HCT116 (cell line): ENCODE measurements at regions not wholly inside any gene's neighbourhood (a gene's known extent, or its start where the extent isn't known, plus 50 kb on each side); places are given as distances from the start of the nearest gene placed in this dataset.

Source experiments
- ATAC-seq: fragments of 200-7000 bp; cut with Tn5 transposase; 2 replicates; pipeline ENCODE4 v1.9.1; 2020; ENCODE audit warnings: mild to moderate bottlenecking, moderate library complexity
- BruUV-seq: library from RNA; stranded (reverse); fragments of 400-500 nt; replicated peaks from 2 replicates; lab custom pipeline; 2021; lab: Mats Ljungman, UMichigan
- CTCF ChIA-PET: fragments of 300-600 bp; sonication (Branson Sonifier 250); formaldehyde crosslinking; loops from one replicate; lab custom pipeline; 2021; ENCODE audit warnings: antibody characterized with exemption; lab: Charles Lee
- POLR2A ChIA-PET: fragments of 300-600, 350-600 bp; sonication (Branson Sonifier 250); formaldehyde crosslinking; loops from one replicate; lab custom pipeline; 2021; ENCODE audit warnings: antibody characterized with exemption; lab: Charles Lee
- RAD21 ChIA-PET, 2 experiments: fragments of 300-600 bp; sonication (Branson Sonifier 250); formaldehyde crosslinking; loops; one replicate each; lab custom pipeline; 2023; ENCODE audit warnings: low total read pairs in 2 of 2; ENCODE audit not compliant: uncharacterized antibody in 2 of 2, unreplicated experiment in 2 of 2, low non-redundant PET in 1 of 2; lab: Charles Lee
- DNase-seq: peaks from one replicate; pipeline ENCODE4 v3.0.0-alpha.2; 2010; ENCODE audit warnings: low read depth, low spot score
- H2AFZ ChIP-seq: fragments of 200-600 bp; shearing (Covaris generic), sonication (generic); 2 replicates; pipeline ENCODE4 v1.6.1; 2017; ENCODE audit warnings: low read depth, mixed run types, mixed read lengths, antibody characterized with exemption, low read length; ENCODE audit not compliant: poor library complexity, severe bottlenecking
- H3K27ac ChIP-seq: 2 replicates; pipeline ENCODE4 v1.5.1; 2012; ENCODE audit warnings: low read depth, low read length
- H3K27me3 ChIP-seq: fragments of 200-600 bp; sonication (generic); 2 replicates; pipeline ENCODE4 v1.6.1; 2016; ENCODE audit warnings: mixed run types, low read length, mixed read lengths; ENCODE audit not compliant: insufficient read depth
- H3K36me3 ChIP-seq, 2 experiments: fragments of 200-500 bp in 1 of 2; fragments of 200-600 bp in 1 of 2; sonication (Bioruptor generic) in 1 of 2; sonication (generic) in 1 of 2; 2 replicates each; pipeline versions ENCODE4 v1.5.1 to v1.6.1; 2014 to 2016; ENCODE audit warnings: low read length in 2 of 2, inconsistent platforms in 1 of 2, mixed read lengths in 1 of 2, mixed run types in 1 of 2; ENCODE audit not compliant: insufficient read depth in 2 of 2, control insufficient read depth in 1 of 2
- H3K4me1 ChIP-seq, 2 experiments: fragments of 200-600 bp in 1 of 2; sonication (generic) in 1 of 2; 2 replicates each; pipeline versions ENCODE4 v1.5.1 to v1.6.1; 2012 to 2017; ENCODE audit warnings: low read length in 2 of 2, inconsistent platforms in 1 of 2, mild to moderate bottlenecking in 1 of 2, mixed read lengths in 1 of 2, mixed run types in 1 of 2, moderate library complexity in 1 of 2; ENCODE audit not compliant: insufficient read depth in 2 of 2, control insufficient read depth in 1 of 2
- H3K4me2 ChIP-seq: fragments of 200-600 bp; sonication (generic); 2 replicates; pipeline ENCODE4 v1.6.1; 2017; ENCODE audit warnings: mixed run types, low read length, mixed read lengths
- H3K4me3 ChIP-seq, 2 experiments: fragments of 200-600 bp in 1 of 2; sonication (generic) in 1 of 2; replicated peaks in 1 of 2; 2 replicates each; pipeline ENCODE4 v1.5.1; 2011 to 2016; ENCODE audit warnings: low read length in 2 of 2, control low read depth in 1 of 2, low read depth in 1 of 2, mild to moderate bottlenecking in 1 of 2, mixed read lengths in 1 of 2, mixed run types in 1 of 2
- H3K79me2 ChIP-seq: fragments of 200-600 bp; sonication (generic); 2 replicates; pipeline ENCODE4 v1.6.1; 2017; ENCODE audit warnings: mild to moderate bottlenecking, mixed run types, low read length, moderate library complexity, mixed read lengths; ENCODE audit not compliant: insufficient read depth
- H3K9ac ChIP-seq: fragments of 200-600 bp; sonication (generic); 2 replicates; pipeline ENCODE4 v1.6.1; 2016; ENCODE audit warnings: low read length, mixed read lengths
- H3K9me2 ChIP-seq: fragments of 200-600 bp; sonication (generic), shearing (Covaris generic); 2 replicates; pipeline ENCODE4 v1.6.1; 2017; ENCODE audit warnings: mixed run types, mild to moderate bottlenecking, moderate library complexity; ENCODE audit not compliant: insufficient read depth
- H3K9me3 ChIP-seq, 2 experiments: fragments of 200-500 bp in 1 of 2; fragments of 200-600 bp in 1 of 2; sonication (Bioruptor generic) in 1 of 2; sonication (generic) in 1 of 2; 2 replicates each; pipeline ENCODE4 v1.6.1; 2014 to 2017; ENCODE audit warnings: low read length in 2 of 2, mixed read lengths in 2 of 2, inconsistent platforms in 1 of 2, low read depth in 1 of 2, mild to moderate bottlenecking in 1 of 2, mixed run types in 1 of 2, moderate library complexity in 1 of 2; ENCODE audit not compliant: control insufficient read depth in 1 of 2, insufficient read depth in 1 of 2
- H4K20me1 ChIP-seq: fragments of 200-600 bp; sonication (generic), shearing (Covaris generic); 2 replicates; pipeline ENCODE4 v1.6.1; 2017; ENCODE audit warnings: mixed run types, mild to moderate bottlenecking, moderate library complexity; ENCODE audit not compliant: insufficient read depth
- CBX3 ChIP-seq: IDR thresholded peaks from 2 replicates; pipeline ENCODE4 v1.6.1; 2012; ENCODE audit warnings: low read depth
- CEBPB ChIP-seq: IDR thresholded peaks from 2 replicates; pipeline ENCODE4 v1.6.1; 2012; ENCODE audit warnings: low read depth
- CTCF ChIP-seq, 3 experiments: fragments of 200-600 bp in 1 of 3; sonication (generic) in 1 of 3; IDR thresholded peaks in 2 of 3; conservative IDR thresholded peaks in 1 of 3; 2 replicates each; pipeline ENCODE4 v1.5.1; 2012 to 2017; ENCODE audit warnings: low read depth in 2 of 3, low read length in 2 of 3, antibody characterized with exemption in 1 of 3, borderline replicate concordance in 1 of 3, control low read depth in 1 of 3, mild to moderate bottlenecking in 1 of 3, mixed read lengths in 1 of 3, mixed run types in 1 of 3, moderate library complexity in 1 of 3; ENCODE audit not compliant: insufficient read depth in 1 of 3
- EGR1 ChIP-seq: IDR thresholded peaks from 2 replicates; pipeline ENCODE4 v1.6.1; 2012; ENCODE audit warnings: low read depth
- ELF1 ChIP-seq: IDR thresholded peaks from 2 replicates; pipeline ENCODE4 v1.6.1; 2012; ENCODE audit warnings: low read depth, borderline replicate concordance
- EZH2 ChIP-seq: fragments of 200-600 bp; sonication (generic); IDR thresholded peaks from 2 replicates; pipeline ENCODE4 v1.6.1; 2017; ENCODE audit warnings: antibody characterized with exemption, mixed run types
- EZH2phosphoT487 ChIP-seq: fragments of 200-600 bp; IDR thresholded peaks from 2 replicates; pipeline ENCODE4 v1.6.1; 2018; ENCODE audit warnings: antibody characterized with exemption, borderline replicate concordance
- FOSL1 ChIP-seq: IDR thresholded peaks from 2 replicates; pipeline ENCODE4 v1.6.1; 2012; ENCODE audit warnings: low read depth
- JUND ChIP-seq: IDR thresholded peaks from 2 replicates; pipeline ENCODE4 v1.6.1; 2012
- POLR2A ChIP-seq: IDR thresholded peaks from 2 replicates; pipeline ENCODE4 v1.7.0; 2011; ENCODE audit warnings: borderline replicate concordance; ENCODE audit not compliant: insufficient read depth, insufficient read length; ENCODE audit errors: extremely low read depth
- POLR2AphosphoS5 ChIP-seq: IDR thresholded peaks from 2 replicates; pipeline ENCODE4 v1.6.1; 2011; ENCODE audit warnings: mild to moderate bottlenecking, low read depth, low read length, moderate library complexity
- RAD21 ChIP-seq: IDR thresholded peaks from 2 replicates; pipeline ENCODE4 v1.6.1; 2012; ENCODE audit warnings: low read depth, mild to moderate bottlenecking
- REST ChIP-seq: IDR thresholded peaks from 2 replicates; pipeline ENCODE4 v1.6.1; 2012; ENCODE audit warnings: low read depth
- SIN3A ChIP-seq: IDR thresholded peaks from 2 replicates; pipeline ENCODE4 v1.6.1; 2012; ENCODE audit warnings: low read depth
- SRF ChIP-seq: IDR thresholded peaks from 2 replicates; pipeline ENCODE4 v1.6.1; 2012; ENCODE audit warnings: low read depth
- YY1 ChIP-seq: IDR thresholded peaks from 2 replicates; pipeline ENCODE4 v1.6.1; 2011; ENCODE audit warnings: low read length, low read depth, moderate library complexity, mild to moderate bottlenecking; ENCODE audit not compliant: insufficient replicate concordance; ENCODE audit errors: extremely low read depth
- ZNF274 ChIP-seq: fragments of 200-500 bp; sonication (Bioruptor generic); IDR thresholded peaks from 2 replicates; pipeline ENCODE4 v1.6.1; 2014; ENCODE audit warnings: mild to moderate bottlenecking, low read depth, low read length, inconsistent platforms
- intact Hi-C: fragments of 100-400 bp; cut with micrococcal nuclease; formaldehyde crosslinking; loops from 2 replicates; pipeline ENCODE4 v1.10.0; 2022
- TF ChIP-seq, protein P1 (sequence below): IDR thresholded peaks from 2 replicates; pipeline ENCODE4 v1.6.1; 2012
- TF ChIP-seq, protein P2 (sequence below): IDR thresholded peaks from 2 replicates; pipeline ENCODE4 v1.6.1; 2012

DNA sequence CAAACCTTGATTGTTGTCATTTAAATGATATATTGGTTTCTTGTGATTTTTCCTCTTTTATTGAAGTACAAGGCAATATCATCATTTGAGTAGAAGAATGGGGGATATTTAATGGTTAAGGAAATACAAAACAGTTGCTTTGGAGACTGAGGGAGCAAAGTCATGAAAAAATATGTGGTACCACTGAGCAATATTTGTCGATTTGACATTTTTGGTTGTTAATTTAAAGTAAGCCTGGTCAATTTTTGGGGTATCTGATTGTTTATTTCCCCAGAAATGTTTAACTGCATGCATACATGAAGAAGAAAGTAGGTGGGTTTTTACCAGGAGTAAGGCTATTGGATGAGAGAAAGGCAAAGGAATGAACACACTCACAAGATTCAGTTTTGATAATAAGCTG is 556.2 kb downstream of the TRAM1L1 start:
- CTCF ChIA-PET, result no interaction called here
- DNase-seq (no peak), ATAC-seq (no peak)
- intact Hi-C loops, result no loop called here
- TF ChIP-seq EZH2phosphoT487, result no peak
- no peak for TF ChIP-seq SRF
- TF ChIP-seq REST, result no peak
- TF ChIP-seq, protein P1, sequence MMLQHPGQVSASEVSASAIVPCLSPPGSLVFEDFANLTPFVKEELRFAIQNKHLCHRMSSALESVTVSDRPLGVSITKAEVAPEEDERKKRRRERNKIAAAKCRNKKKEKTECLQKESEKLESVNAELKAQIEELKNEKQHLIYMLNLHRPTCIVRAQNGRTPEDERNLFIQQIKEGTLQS, result no peak
- TF ChIP-seq POLR2A, result no peak
- no peak for TF ChIP-seq EZH2
- no peak for TF ChIP-seq SIN3A
- no peak for TF ChIP-seq ZNF274
- no peak for TF ChIP-seq CTCF (IDR thresholded peaks at IDR 0.05 in 2 of 3, conservative IDR thresholded peaks at IDR 0.05 in 1 of 3; ENCODE audit: borderline replicate concordance in 1 of 3, insufficient read depth in 1 of 3, low read depth in 2 of 3, low read length in 2 of 3)
- no peak for TF ChIP-seq FOSL1
- TF ChIP-seq JUND, result no peak
- no peak for TF ChIP-seq POLR2AphosphoS5
- TF ChIP-seq, protein P2, sequence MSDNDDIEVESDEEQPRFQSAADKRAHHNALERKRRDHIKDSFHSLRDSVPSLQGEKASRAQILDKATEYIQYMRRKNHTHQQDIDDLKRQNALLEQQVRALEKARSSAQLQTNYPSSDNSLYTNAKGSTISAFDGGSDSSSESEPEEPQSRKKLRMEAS, result no peak
- TF ChIP-seq EGR1, result no peak
- no peak for TF ChIP-seq ELF1
- TF ChIP-seq YY1, result no peak
- no peak for TF ChIP-seq CBX3
- no peak for TF ChIP-seq RAD21
- no peak for TF ChIP-seq CEBPB
- Histone ChIP-seq H3K4me2 (no peak overlapping the region), H3K4me1 (no peaks in the 10 kb centered on the region), H3K79me2 (no peaks in the 10 kb centered on the region), H3K27me3 (no peaks in the 10 kb centered on the region), H3K4me3 (no peak overlapping the region), H3K9me3 (no peaks in the 10 kb centered on the region), H4K20me1 (no peaks in the 10 kb centered on the region), H2AFZ (no peak overlapping the region), H3K36me3 (no peaks in the 10 kb centered on the region), H3K9me2 (no peaks in the 10 kb centered on the region), H3K9ac (no peak overlapping the region), H3K27ac (no peak overlapping the region)
- RAD21 ChIA-PET, result no interaction called here
- POLR2A ChIA-PET, result no interaction called here
- BruUV-seq, result no TSS peak
